Thymus (tissue), 11 donors: ENCODE measurements at regions not wholly inside any gene's neighbourhood (a gene's known extent, or its start where the extent isn't known, plus 50 kb on each side); places are given as distances from the start of the nearest gene placed in this dataset.

ENCODE experiments used
- DNase-seq, 9 donors: peaks; one replicate each; pipeline ENCODE4 v3.0.0-alpha.2; 2013; ENCODE audit warnings: low spot score in 9 of 9, low read depth in 6 of 9, missing footprints in 1 of 9
- H3K27ac ChIP-seq, 2 donors: one replicate each; pipeline ENCODE4 v1.5.1; 2013; ENCODE audit warnings: control low read depth in 1 of 2, low read depth in 1 of 2, low read length in 1 of 2, mild to moderate bottlenecking in 1 of 2, moderate library complexity in 1 of 2
- H3K27me3 ChIP-seq, 2 donors: one replicate each; pipeline ENCODE4 v1.5.1; 2013; ENCODE audit warnings: low read length in 1 of 2; ENCODE audit not compliant: control insufficient read depth in 2 of 2, insufficient read depth in 1 of 2
- H3K36me3 ChIP-seq, 2 donors: one replicate each; pipeline ENCODE4 v1.5.1; 2013; ENCODE audit warnings: low read length in 1 of 2, mild to moderate bottlenecking in 1 of 2, moderate library complexity in 1 of 2; ENCODE audit not compliant: control insufficient read depth in 2 of 2, insufficient read depth in 2 of 2
- H3K4me1 ChIP-seq, 2 donors: one replicate each; pipeline ENCODE4 v1.5.1; 2013; ENCODE audit warnings: low read length in 2 of 2; ENCODE audit not compliant: control insufficient read depth in 2 of 2, insufficient read depth in 2 of 2
- H3K4me3 ChIP-seq, 2 donors: one replicate each; pipeline ENCODE4 v1.5.1; 2013; ENCODE audit warnings: low read length in 2 of 2, control low read depth in 1 of 2, mild to moderate bottlenecking in 1 of 2
- H3K9me3 ChIP-seq, 2 donors: one replicate each; pipeline ENCODE4 v1.5.1; 2013; ENCODE audit warnings: low read length in 1 of 2, mild to moderate bottlenecking in 1 of 2; ENCODE audit not compliant: control insufficient read depth in 2 of 2, insufficient read depth in 1 of 2
- WGBS: extraction: QIAGEN DNeasy Blood & Tissue Kit; methylation state at CpG from one replicate; pipeline ENCODE4 v1.1.7; 2013; 5-methylcytosine and 5-hydroxymethylcytosine counted together
- donor health status: healthy.

DNA sequence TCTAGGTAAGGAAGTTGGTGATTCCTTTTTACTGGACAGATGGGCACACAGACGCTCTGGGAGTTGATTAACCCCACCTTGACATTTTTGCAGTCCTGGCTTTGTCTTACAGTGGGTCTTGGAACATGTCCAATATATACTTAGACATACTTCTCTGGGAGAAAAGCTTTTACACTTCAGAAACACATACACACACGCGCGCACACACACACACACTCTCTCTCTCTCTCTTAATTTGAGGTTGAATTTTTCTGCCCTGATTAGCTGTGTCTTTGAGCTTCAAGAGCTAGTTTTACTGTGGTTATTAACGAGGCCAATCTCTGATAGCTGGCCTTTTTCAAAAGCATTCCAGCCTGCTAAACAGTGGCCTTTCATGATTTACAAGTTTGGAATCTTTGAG, 215.0 kb downstream of the MYCN start:
- Histone ChIP-seq H3K36me3 (no peaks in the 10 kb centered on the region), H3K27ac (no peak overlapping the region), H3K4me3 (no peak overlapping the region), H3K4me1 (no peaks in the 10 kb centered on the region), H3K9me3 (no peaks in the 10 kb centered on the region), H3K27me3 (no peaks in the 10 kb centered on the region)
- 92% methylated on average over 5 of the region's 5 CpGs for WGBS
- DNase-seq, result no peak

- WGBS, result 95% methylated on average over 4 of the region's 4 CpGs
- Histone ChIP-seq H3K4me1 (no peaks in the 10 kb centered on the region), H3K36me3 (no peaks in the 10 kb centered on the region)
Measured at GRCh38 chr2:16154501-16155280, 214.3 kb downstream of the MYCN start.

DNA sequence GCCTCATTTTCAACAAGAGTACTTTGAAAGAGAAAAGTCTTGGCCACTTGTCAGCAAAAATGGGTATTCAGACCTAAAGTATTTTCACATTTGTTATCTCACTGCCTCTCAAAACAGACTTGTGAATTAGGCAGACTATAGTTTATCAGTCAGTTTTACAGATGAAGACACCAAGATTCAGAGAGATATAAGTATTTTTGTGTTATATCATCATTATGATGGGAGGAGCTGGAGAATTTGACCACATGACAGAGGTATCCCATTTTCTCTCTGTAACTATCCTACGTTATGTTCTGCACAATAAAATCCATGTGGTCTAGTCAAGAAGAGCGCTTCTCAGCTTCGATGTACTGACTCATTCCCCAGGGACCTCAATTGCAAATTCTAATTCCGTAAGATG, 213.7 kb downstream of the MYCN start:
- DNase-seq, result no peak
- Histone ChIP-seq H3K9me3 (no peaks in the 10 kb centered on the region), H3K27me3 (no peaks in the 10 kb centered on the region), H3K4me1 (no peaks in the 10 kb centered on the region), H3K4me3 (no peak overlapping the region), H3K36me3 (no peaks in the 10 kb centered on the region), H3K27ac (no peak overlapping the region)
- 97% methylated on average over 4 of the region's 4 CpGs for WGBS

More at GRCh38 chr2:16154501-16155280, 214.3 kb downstream of the MYCN start:
- Histone ChIP-seq H3K27ac (no peak overlapping the region), H3K4me3 (no peak overlapping the region), H3K9me3 (no peaks in the 10 kb centered on the region), H3K27me3 (no peaks in the 10 kb centered on the region)
- no peak for DNase-seq

GRCh38 chr2:16153754-16154035, 213.3 kb downstream of the MYCN start:
- Histone ChIP-seq H3K36me3 (no peaks in the 10 kb centered on the region), H3K27ac (no peak overlapping the region), H3K27me3 (no peaks in the 10 kb centered on the region), H3K4me1 (no peaks in the 10 kb centered on the region), H3K4me3 (no peak overlapping the region), H3K9me3 (no peaks in the 10 kb centered on the region)
- DNase-seq, result no peak

DNA sequence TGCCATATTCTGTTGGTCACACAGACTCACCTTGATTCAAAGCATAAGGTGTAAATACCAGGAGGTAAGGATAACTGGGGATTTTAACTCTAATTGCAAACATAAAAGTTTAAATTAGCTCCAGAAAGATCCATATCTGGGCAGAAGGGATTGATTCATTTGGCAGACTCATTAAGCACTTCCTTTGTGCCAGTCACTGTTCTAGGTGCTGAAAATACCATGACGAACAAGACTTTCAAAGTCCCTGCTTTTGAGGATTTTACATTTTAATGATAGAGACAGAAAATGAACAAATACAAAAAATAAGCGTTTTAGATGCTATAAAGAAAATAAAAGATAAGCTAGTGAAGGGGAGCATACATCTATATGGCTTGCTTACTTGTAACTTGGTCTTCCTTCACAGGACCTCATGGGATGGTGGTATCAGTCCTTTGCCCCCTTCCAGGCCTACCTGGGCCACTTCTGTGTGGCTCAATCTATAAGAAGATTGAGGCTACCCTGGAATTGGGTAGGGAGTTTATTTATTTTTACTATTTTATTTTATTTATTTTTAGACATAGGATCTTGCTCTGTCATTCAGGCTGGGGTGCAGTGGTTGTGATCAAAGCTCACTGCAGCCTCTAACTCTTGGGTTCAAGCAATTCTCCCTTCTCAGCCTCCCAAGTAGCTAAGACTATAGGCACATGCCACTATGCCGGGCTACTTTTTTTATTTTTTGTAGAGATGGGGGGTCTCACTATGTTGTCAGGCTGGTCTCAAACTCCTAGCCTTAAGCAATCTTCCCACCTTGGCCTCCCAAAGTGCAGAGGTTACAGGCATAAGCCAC, 212.8 kb downstream of the MYCN start:
- Histone ChIP-seq H3K27ac (no peak overlapping the region), H3K9me3 (no peaks in the 10 kb centered on the region), H3K27me3 (no peaks in the 10 kb centered on the region), H3K36me3 (no peaks in the 10 kb centered on the region), H3K4me1 (no peaks in the 10 kb centered on the region), H3K4me3 (no peak overlapping the region)
- no peak for DNase-seq
- WGBS, result 92% methylated on average over 3 of the region's 3 CpGs

GRCh38 chr2:16152071-16152927, 211.9 kb downstream of the MYCN start:
- DNase-seq, result no peak

GRCh38 chr2:16151651-16152050, 211.3 kb downstream of the MYCN start:
- H3K4me3 ChIP-seq, result no peak overlapping the region
- no peak overlapping the region for H3K27ac ChIP-seq
- no peaks in the 10 kb centered on the region for H3K36me3 ChIP-seq
- DNase-seq, result no peak
- H3K9me3 ChIP-seq, result no peaks in the 10 kb centered on the region
- 79% methylated on average over 4 of the region's 4 CpGs for whole genome bisulfite sequencing
- H3K4me1 ChIP-seq, result no peaks in the 10 kb centered on the region
- H3K27me3 ChIP-seq, result no peaks in the 10 kb centered on the region

More at GRCh38 chr2:16152071-16152927, 211.9 kb downstream of the MYCN start:
- H3K27ac ChIP-seq, result no peak overlapping the region
- no peaks in the 10 kb centered on the region for H3K36me3 ChIP-seq
- no peaks in the 10 kb centered on the region for H3K4me1 ChIP-seq
- 86% methylated on average over 5 of the region's 5 CpGs for WGBS
- no peak overlapping the region for H3K4me3 ChIP-seq
- H3K27me3 ChIP-seq, result no peaks in the 10 kb centered on the region
- no peaks in the 10 kb centered on the region for H3K9me3 ChIP-seq

DNA sequence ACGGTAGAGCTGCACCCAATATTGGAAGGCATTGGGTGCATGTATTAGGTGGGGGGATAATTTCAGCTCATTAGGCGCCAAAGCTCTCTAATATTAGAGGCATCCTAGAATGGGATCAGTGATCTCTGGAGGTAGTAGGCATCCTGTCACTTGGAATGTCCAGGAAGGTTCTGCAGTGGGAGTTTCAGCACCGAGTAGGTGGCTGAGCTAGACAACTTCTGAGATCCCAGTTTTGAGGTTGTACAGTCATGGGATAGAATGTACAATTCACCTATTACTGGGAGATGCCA, 210.9 kb downstream of the MYCN start:
- H3K36me3 ChIP-seq, result no peaks in the 10 kb centered on the region
- WGBS, result 95% methylated on average over 3 of the region's 3 CpGs
- H3K4me1 ChIP-seq, result no peaks in the 10 kb centered on the region
- no peak for DNase-seq
- H3K27me3 ChIP-seq, result no peaks in the 10 kb centered on the region
- no peaks in the 10 kb centered on the region for H3K9me3 ChIP-seq
- H3K4me3 ChIP-seq, result no peak overlapping the region
- H3K27ac ChIP-seq, result no peak overlapping the region
